Activated T-cell treated with anti-CD3 and anti-CD28 coated beads, Interleukin-2, amount 50 U/mL, for 48 hours (primary cell): ENCODE measurements at regions not wholly inside any gene's neighbourhood (a gene's known extent, or its start where the extent isn't known, plus 50 kb on each side); places are given as distances from the start of the nearest gene placed in this dataset.

Experiments
- DNase-seq, 2 experiments: peaks; one replicate each; pipeline ENCODE4 v3.0.0-alpha.2; 2020

- DNase-seq, result no peak
These were observed 311.1 kb downstream of the AJAP1 start for GRCh38 chr1:4965346-4966075.

DNA sequence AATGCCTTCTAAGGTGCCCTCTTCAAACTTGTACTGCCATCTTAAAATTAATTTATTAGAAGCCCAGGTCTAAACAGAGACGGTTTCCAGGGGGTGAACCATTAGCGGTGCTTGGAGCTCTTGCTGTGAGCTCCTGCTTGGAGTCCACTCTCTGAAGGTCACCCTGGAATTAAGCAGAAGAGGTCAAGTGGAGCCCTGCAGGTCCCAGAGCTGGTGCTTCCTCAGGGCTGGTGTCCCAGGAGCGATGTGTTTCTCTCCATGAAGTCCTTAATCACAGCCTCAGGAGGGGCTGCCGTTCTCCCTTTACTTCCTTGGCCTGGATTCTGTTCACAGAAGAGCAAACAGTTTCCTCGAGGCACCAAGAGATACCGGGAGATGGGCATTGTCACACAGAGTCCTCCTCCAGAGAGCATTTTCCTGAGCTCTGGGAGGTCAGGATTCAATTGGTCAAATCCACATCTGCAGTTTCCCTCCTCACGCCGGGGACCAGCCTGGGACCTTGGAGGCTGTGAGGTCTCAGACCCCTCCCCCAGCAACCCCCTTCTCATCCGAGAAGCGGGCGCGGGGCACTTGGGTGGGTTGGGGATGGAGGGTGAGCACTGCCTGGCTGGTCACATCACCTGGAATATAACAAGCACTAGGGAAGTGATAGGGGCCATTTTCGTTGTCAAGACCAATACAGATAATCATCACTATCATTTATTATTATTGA lies 310.4 kb downstream of the AJAP1 start:
- no peak for DNase-seq

GRCh38 chr1:4963251-4963650 lies 308.8 kb downstream of the AJAP1 start:
- DNase-seq, result no peak

GRCh38 chr1:4962836-4963235 lies 308.4 kb downstream of the AJAP1 start:
- DNase-seq, result no peak

GRCh38 chr1:4961935-4962645 lies 307.7 kb downstream of the AJAP1 start:
- DNase-seq, result no peak

DNA sequence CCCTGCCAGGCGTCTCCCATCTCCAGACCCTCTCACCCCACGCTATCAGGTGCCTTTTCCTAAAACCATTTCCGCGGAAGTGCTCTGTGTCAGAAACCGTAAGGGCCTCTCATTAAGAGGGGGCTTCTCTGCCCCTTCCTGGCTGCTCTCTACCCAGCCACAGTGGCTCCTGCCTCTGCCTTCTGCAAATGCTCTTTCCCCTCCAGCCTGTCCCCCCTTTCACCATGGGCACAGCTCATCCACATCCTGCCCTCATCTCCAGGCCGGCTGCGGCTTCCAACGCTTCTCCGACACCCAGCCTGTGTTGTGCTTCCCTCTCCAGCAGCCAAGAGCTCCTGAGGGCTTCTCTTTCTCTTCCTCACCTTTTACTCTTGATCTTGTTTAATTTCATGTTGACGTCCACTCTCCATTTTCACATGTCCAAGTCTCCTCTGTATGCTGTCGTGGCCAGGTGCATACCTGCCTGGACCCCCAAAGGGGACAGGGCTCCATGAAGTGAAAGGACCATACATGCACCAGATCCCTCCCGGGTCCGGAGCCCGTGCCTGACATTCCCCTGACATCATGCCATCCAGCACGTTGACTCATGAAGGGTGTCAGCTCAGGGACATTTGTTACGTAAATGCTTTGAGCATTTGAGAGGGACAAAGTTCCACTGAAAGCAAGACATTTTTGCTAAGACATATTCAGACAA lies 306.5 kb downstream of the AJAP1 start:
- DNase-seq, result no peak

DNA sequence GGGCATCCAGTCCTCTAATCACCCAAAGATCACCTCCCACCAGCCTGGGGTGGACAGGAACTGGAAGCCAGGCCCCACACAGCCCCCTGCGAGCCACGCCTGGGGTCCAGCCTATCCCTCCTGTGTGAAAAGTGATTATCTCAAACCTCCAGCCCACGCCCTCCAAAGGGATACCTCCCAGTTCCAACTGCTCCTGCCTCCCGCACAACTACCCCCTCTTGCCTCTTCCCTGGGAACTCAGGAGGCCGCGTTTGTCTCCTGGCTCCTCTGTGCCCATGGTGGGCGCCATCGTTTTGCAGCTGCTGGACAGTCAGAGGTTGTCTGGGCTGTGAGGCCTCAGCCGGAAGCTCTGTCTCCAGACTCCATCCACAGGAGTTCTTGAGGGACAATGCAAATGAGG lies 305.9 kb downstream of the AJAP1 start:
- no peak for DNase-seq

GRCh38 chr1:4959216-4959615 lies 304.8 kb downstream of the AJAP1 start:
- no peak for DNase-seq

DNA sequence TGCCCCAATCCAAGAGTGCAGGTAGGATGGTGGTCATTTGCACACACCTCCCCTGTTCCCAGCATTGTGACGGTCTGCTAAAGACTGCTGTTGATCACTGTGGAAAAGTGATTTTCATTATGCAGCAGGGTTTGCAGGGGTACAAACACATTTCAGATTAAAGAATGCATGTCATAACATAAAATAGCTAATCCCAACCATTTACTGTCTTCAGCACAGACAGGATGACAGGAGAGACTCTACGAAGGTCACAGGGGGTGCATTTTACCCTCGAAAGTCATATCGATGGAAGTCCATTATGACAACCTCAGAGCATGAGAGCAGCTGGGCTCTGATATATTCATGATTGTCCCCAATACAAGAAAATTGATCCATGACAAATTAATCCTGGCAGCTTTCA lies 302.6 kb downstream of the AJAP1 start:
- no peak for DNase-seq

DNA sequence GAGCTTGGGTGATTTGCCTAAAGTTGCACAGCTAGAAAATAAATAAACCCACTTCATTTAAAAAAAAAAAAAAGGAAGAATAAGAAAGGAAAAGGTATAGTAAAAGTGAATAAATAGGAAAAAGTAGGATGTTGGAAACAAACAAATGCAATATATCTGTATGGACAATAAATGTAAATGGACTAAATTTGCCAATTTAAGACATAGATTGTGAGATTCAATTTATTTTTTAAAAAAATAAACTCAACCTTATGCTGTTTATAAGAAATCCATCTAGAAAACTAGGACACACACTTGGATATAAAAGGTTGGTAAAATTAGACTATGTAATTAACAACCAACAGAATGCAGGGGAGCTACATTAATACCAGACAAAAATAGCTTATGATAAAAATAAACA lies 300.0 kb downstream of the AJAP1 start:
- DNase-seq, result no peak

DNA sequence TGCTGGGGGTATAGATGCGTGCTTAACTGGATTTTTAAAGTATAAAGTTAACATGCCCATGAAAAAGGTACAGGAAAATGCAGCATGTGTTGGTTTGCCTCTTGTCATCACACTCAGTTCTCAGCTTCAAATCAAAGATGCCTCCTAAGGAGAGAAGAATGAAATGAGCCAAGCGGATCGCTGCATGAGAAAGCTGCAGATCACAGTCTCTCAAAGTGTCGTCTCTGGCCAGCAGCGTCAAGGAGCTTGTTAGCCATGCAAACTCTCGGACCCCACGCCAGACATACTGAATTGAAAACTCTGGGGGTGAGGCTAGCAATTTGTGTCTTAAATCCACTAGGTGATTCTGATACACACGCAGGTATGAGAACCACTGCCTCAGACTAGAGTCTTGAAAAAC lies 297.2 kb downstream of the AJAP1 start:
- no peak for DNase-seq

DNA sequence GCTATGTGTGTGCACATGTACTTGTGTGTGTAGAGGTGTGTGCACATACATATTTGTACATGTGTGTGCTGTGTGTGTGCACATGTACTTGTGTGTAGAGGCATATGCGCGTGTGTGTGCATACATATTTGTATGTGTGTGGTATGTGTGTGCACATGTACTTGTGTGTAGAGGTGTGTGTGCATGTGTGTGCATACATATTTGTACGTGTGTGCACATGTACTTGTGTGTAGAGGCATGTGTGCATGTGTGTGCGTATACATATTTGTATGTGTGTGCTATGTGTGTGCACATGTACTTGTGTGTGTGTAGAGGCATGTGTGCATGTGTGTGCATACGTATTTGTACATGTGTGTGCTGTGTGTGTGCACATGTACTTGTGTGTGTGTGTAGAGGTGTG lies 291.9 kb downstream of the AJAP1 start:
- DNase-seq, result no peak

DNA sequence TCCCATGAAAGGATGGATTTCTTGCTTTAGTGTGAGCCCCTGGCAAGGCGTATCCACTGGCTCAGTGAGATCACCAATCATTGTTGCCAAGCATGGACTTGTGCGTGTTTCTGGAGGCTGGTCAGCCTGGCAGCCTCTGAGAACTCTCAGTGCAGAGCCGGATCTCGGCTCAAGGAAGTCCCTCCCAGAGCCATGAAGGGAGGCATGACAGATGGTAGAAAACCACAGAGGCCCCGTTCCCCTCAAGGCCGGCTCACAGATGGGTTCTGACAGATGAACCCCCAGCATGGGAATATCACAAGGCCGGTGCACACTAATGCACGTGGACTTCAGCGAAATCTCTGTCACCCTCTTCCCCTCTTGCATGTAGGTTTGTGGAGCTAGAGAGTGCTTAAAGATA lies 290.5 kb downstream of the AJAP1 start:
- DNase-seq, result no peak

- no peak for DNase-seq
These were observed 289.7 kb downstream of the AJAP1 start for GRCh38 chr1:4944072-4944471.

- DNase-seq, result no peak
These were observed 284.9 kb downstream of the AJAP1 start for GRCh38 chr1:4939266-4939665.

DNA sequence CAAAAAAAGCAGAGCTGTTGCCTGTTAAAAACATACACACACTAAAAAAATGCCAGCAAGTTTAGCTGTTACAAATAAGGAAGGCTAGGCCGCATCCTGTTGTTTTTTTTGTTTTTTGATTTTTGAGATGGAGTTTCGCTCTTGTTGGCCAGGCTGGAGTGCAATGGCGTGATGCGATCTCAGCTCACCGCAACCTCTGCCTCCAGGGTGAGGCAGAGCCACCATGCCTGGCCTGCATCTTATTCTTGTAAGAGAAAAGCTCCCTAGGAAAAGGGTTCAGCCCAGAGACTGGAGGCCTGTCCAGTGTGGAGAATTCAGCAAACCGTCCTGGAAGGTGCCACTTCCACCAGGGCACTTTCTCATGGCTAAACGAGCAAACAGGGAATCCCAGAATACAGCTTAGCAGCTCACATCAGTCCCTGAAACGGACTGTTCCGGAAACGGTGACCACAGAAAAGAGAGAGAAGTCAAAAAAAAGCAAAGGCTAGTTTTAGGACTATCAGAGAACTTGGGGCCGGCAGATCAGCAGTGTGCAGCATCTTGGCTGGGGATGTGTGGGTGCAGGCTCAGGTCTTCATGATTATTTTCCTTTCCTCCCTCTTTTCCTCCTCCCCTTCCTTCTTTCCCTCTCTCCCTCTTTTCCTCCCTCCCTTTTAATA lies 283.6 kb downstream of the AJAP1 start:
- no peak for DNase-seq

GRCh38 chr1:4935807-4936206 lies 281.4 kb downstream of the AJAP1 start:
- DNase-seq, result no peak

- DNase-seq, result no peak
These were observed 278.8 kb downstream of the AJAP1 start for GRCh38 chr1:4933232-4933631.

- no peak for DNase-seq
These were observed 278.1 kb downstream of the AJAP1 start for GRCh38 chr1:4932311-4933030.

DNA sequence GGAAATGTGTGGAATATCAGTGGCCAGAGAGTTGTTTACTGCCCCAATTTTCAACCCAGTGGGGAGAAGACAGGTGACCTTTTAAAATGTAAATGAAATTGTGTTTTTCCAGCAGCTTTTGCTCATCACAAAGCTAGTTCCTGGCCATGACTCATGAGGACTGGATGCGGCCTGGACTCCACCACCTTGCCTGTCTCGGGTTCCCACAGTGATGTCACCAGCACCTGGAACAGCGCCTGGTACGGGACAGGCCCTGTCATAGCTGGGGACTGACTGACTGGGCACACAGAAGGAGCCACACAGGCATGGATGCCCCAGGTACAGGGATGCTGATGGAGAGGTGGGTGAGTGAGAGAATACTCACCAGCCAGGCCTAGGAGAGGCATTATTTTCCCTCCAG lies 277.1 kb downstream of the AJAP1 start:
- DNase-seq, result no peak

- no peak for DNase-seq
These were observed 273.8 kb downstream of the AJAP1 start for GRCh38 chr1:4928186-4928585.

DNA sequence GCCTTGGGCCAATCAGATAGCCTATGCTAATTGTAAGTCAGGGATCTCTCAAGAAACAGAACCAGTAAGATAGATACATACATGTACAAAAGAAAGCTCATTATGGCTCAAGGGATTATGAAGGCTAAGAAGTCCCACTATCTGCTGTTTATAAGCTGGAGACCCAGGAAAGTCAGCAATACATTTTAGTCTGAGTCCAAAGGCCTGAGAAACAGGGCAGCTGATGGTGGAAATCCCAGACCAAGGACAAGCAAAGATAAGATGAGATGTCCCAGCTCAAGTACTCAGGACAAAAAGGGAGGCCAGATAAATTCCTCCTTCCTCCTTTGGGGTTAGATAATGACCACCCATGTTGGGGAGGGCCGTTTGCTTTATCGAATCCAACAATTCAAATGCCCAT lies 269.9 kb downstream of the AJAP1 start:
- DNase-seq, result no peak
